VCaP (cell line): ENCODE measurements at regions not wholly inside any gene's neighbourhood (a gene's known extent, or its start where the extent isn't known, plus 50 kb on each side); places are given as distances from the start of the nearest gene placed in this dataset.

Experiments used
- H3K27ac ChIP-seq: fragments of 450-650 bp; 2 replicates; pipeline ENCODE4 v1.5.1; 2017
- CTCF ChIP-seq: fragments of 450-650 bp; conservative IDR thresholded peaks from 2 replicates; pipeline ENCODE4 v1.5.1; 2017; ENCODE audit warnings: mild to moderate bottlenecking, moderate library complexity

DNA sequence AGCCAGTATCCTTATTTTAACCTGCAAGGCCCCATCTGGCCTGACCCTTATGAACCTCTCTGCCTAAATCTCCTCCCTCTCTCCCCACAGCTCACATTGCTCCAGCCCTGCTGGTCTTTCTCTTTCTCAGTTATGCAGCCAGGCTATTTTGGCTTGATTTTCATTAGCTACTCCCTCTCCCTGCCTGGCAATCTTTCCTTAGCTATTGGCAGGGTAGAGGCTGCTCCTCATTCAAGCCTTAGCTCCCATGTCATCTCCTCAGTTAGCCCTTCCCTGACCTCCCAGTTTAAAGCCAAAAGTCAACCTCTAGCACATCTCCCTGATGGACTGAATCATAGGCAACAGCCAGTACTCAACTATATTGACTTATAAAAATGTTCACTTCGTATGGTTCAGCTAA, 214.4 kb upstream of the CELF2 start:
- TF ChIP-seq CTCF, result no peak
- H3K27ac ChIP-seq, result no peak overlapping the region

- no peak overlapping the region for H3K27ac ChIP-seq
- no peak for TF ChIP-seq CTCF
These were observed 213.6 kb upstream of the CELF2 start for GRCh38 chr10:10804061-10804460.

DNA sequence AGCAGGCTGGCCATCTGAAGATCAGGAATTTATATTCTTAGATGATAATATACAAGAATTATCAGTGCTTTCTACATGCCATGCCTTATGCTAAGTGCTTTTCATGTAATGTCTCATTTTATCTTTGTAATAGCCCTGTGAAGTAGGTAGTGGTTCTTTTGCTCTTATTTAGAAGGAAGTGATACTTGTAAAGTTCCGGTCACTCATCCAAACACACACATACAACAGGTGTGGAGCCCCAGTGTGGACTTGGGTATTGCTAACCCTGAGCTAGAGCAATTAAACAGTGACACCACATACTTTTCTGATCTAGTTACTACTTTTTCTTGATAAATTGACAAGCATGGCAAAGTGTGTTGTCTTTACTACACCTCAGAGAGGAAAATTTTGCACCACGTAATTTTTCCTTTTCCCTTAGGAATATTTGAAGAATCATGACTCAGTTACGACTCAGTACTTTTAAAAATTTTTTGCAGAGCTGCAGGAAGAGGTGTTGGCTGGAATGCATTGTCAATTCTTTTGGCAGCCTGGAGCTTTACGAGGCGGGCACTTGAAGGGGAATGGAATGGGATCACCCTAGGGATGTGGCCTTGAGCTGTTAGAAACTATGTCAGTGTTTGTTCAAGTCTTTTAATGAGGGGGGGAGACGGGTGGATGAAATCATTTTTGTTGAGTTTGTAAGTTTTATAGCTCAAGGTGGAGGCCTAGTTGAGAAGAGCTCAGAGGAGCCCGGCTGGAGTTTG, 212.5 kb upstream of the CELF2 start:
- H3K27ac ChIP-seq, result no peak overlapping the region
- no peak for TF ChIP-seq CTCF

DNA sequence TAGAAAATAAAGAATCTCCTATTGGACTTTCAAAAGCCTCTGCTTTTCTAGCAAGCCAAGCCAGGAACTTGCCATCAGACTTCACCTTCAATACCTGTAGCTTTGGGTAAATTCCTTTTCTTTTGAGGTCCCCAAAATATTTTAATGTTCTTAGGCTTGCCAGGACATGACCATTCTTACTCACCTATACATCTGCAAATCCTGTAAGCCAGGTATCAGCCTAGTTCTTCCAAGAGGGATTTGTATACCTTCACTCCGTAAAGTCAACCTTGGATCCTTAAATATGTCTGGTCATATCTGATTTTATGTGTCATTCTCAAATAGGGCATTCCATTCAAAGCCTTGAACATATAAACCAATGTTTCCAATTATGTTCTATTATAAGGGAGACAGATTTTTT, 210.6 kb upstream of the CELF2 start:
- TF ChIP-seq CTCF, result no peak
- no peak overlapping the region for H3K27ac ChIP-seq

GRCh38 chr10:10811562-10811961, 206.1 kb upstream of the CELF2 start:
- TF ChIP-seq CTCF, result no peak
- H3K27ac ChIP-seq, result no peak overlapping the region

DNA sequence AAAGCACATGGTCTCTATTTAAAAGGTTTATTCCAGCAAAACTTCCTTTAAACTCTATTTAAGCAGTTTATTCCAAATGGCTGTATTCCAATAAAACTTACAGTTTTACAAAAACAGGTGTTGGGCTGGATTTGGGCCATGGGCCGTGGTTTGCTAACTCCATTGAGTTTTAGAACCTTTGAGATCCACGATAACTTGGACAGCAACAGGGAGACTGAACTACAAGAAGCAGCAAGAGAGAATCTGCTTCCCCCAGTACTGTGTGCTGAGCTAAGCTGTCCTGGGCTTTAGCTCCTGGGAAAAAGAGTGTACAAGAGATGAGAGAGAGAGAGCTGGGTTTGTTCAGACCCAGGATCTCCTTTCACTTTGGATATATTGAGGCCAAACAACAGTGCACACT, 204.0 kb upstream of the CELF2 start:
- H3K27ac ChIP-seq, result no peak overlapping the region
- no peak for TF ChIP-seq CTCF

- TF ChIP-seq CTCF, result no peak
- no peak overlapping the region for H3K27ac ChIP-seq
These were observed 203.6 kb upstream of the CELF2 start for GRCh38 chr10:10814069-10814468.
